Suprapubic skin (tissue), 4 donors: ENCODE measurements at regions not wholly inside any gene's neighbourhood (a gene's known extent, or its start where the extent isn't known, plus 50 kb on each side); places are given as distances from the start of the nearest gene placed in this dataset.

Experiments
- DNase-seq, 2 donors: peaks; one replicate each; pipeline ENCODE4 v3.0.0-alpha.2; 2019; ENCODE audit warnings: low spot score in 2 of 2
- H3K27ac ChIP-seq: fragments of 200-600 bp; sonication (generic); one replicate; pipeline ENCODE4 v1.5.1; 2019
- H3K27me3 ChIP-seq: fragments of 200-600 bp; sonication (generic); one replicate; pipeline ENCODE4 v1.5.1; 2019
- H3K36me3 ChIP-seq: fragments of 200-600 bp; sonication (generic); one replicate; pipeline ENCODE4 v1.5.1; 2019
- H3K4me1 ChIP-seq: fragments of 200-600 bp; sonication (generic); one replicate; pipeline ENCODE4 v1.5.1; 2019
- H3K4me3 ChIP-seq: fragments of 200-600 bp; sonication (generic); one replicate; pipeline ENCODE4 v1.5.1; 2019; ENCODE audit warnings: mild to moderate bottlenecking
- H3K9me3 ChIP-seq: fragments of 200-600 bp; sonication (generic); one replicate; pipeline ENCODE4 v1.5.1; 2019
- CTCF ChIP-seq, 2 donors: fragments of 200-600 bp in 1 of 2; fragments of 450-650 bp in 1 of 2; sonication (generic) in 1 of 2; IDR thresholded peaks; one replicate each; pipeline ENCODE4 v1.5.1; 2016 to 2019; ENCODE audit warnings: antibody characterized with exemption in 2 of 2, mild to moderate bottlenecking in 1 of 2, moderate library complexity in 1 of 2
- EP300 ChIP-seq: sonication (generic); formaldehyde crosslinking; IDR thresholded peaks from one replicate; pipeline ENCODE4 v1.6.1; 2017; ENCODE audit warnings: antibody characterized with exemption
- POLR2A ChIP-seq, 2 donors: fragments of 450-650 bp; IDR thresholded peaks; one replicate each; pipeline ENCODE4 v1.6.1; 2017; ENCODE audit warnings: antibody characterized with exemption in 2 of 2, mild to moderate bottlenecking in 2 of 2, moderate library complexity in 2 of 2
- POLR2AphosphoS5 ChIP-seq, 3 donors: sonication (generic); formaldehyde crosslinking; IDR thresholded peaks; one replicate each; pipeline ENCODE4 v1.6.1; 2017; ENCODE audit warnings: antibody characterized with exemption in 3 of 3
- WGBS: methylation state at CpG from one replicate; pipeline ENCODE4 v1.1.5; 2018; 5-methylcytosine and 5-hydroxymethylcytosine counted together

- Histone ChIP-seq H3K27me3 (no peaks in the 10 kb centered on the region), H3K4me3 (no peak overlapping the region), H3K36me3 (no peaks in the 10 kb centered on the region), H3K9me3 (no peaks in the 10 kb centered on the region), H3K27ac (no peak overlapping the region), H3K4me1 (peaks cover 5% of the 10 kb centered on the region)
- TF ChIP-seq POLR2AphosphoS5 (IDR thresholded peaks at IDR 0.05) (no peak), EP300 (no peak), POLR2A (IDR thresholded peaks at IDR 0.05) (no peak), CTCF (IDR thresholded peaks at IDR 0.05) (no peak)
- DNase-seq = no peak
Measured at GRCh38 chr5:58258984-58259684, 200.8 kb downstream of the PLK2 start.

- H3K9me3 ChIP-seq = no peaks in the 10 kb centered on the region
- WGBS = 92% methylated on average over 2 of the region's 2 CpGs
Measured at GRCh38 chr5:58255970-58256369, 203.9 kb downstream of the PLK2 start.

GRCh38 chr5:58255386-58255785 lies 204.5 kb downstream of the PLK2 start:
- TF ChIP-seq POLR2A (IDR thresholded peaks at IDR 0.05) = no peak
- TF ChIP-seq CTCF (IDR thresholded peaks at IDR 0.05) = no peak
- H3K9me3 ChIP-seq = no peaks in the 10 kb centered on the region
- no peak overlapping the region for H3K27ac ChIP-seq
- H3K4me1 ChIP-seq = peaks cover 5% of the 10 kb centered on the region
- no peaks in the 10 kb centered on the region for H3K27me3 ChIP-seq
- H3K4me3 ChIP-seq = no peak overlapping the region
- WGBS = 98% methylated on average over 1 of the region's 1 CpG
- no peak for DNase-seq
- H3K36me3 ChIP-seq = no peaks in the 10 kb centered on the region

More at GRCh38 chr5:58255970-58256369, 203.9 kb downstream of the PLK2 start:
- H3K27me3 ChIP-seq = no peaks in the 10 kb centered on the region
- H3K36me3 ChIP-seq = no peaks in the 10 kb centered on the region
- peaks cover 5% of the 10 kb centered on the region for H3K4me1 ChIP-seq
- TF ChIP-seq CTCF (IDR thresholded peaks at IDR 0.05) = no peak
- TF ChIP-seq EP300 = no peak
- TF ChIP-seq POLR2A (IDR thresholded peaks at IDR 0.05) = no peak
- TF ChIP-seq POLR2AphosphoS5 (IDR thresholded peaks at IDR 0.05) = no peak
- DNase-seq = no peak
- no peak overlapping the region for H3K27ac ChIP-seq
- H3K4me3 ChIP-seq = no peak overlapping the region

DNA sequence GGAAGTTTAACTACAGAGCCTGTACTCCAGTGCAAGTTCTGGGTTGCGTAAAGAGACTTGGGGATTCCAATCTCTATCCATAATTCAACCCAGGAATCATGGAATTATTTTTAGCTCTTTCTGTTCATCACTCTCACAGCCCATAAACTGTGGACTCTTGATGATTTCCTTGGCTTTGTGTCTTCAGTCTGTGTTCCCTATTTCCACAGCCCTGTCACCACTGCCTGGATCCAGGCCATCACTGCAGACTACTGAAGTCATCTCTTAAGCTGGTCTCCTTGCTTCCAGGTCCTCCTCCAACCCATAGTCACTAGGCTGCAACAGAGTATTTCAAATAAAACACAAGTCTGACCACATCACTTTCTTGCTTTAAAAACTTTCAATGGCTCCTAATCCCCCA lies 211.7 kb downstream of the PLK2 start:
- no peaks in the 10 kb centered on the region for H3K4me1 ChIP-seq
- H3K4me3 ChIP-seq = no peak overlapping the region
- no peaks in the 10 kb centered on the region for H3K9me3 ChIP-seq
- no peak for DNase-seq
- H3K36me3 ChIP-seq = no peaks in the 10 kb centered on the region
- TF ChIP-seq EP300 (no peak), POLR2A (IDR thresholded peaks at IDR 0.05) (no peak), CTCF (IDR thresholded peaks at IDR 0.05) (no peak), POLR2AphosphoS5 (IDR thresholded peaks at IDR 0.05) (no peak)
- H3K27me3 ChIP-seq = no peaks in the 10 kb centered on the region
- H3K27ac ChIP-seq = no peak overlapping the region
- 81% methylated on average over 1 of the region's 1 CpG for WGBS

DNA sequence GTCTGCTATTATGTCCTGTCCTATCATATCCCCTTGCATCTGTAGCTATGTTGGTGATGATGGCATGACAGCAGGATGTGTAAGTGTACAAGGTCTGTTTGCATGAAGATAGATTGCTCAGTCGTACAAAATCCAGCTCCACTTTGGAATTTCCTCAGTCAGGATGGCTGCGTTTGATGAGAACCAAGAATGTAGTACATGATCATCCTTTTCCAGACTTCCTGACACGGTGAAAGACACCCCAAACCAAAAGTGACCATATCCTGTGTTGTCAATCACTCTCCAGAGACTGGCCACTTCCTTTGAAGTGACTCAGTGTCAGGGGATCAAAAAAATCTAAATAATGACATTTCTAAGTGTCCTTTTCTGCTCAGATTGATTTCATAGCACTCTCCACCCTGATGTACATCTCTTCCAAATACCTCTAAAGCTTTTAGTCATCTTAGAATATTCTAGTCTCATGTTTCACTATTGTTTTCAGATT lies 213.4 kb downstream of the PLK2 start:
- no peak for DNase-seq
- WGBS = 85% methylated on average over 3 of the region's 3 CpGs
- Histone ChIP-seq H3K27me3 (no peaks in the 10 kb centered on the region), H3K9me3 (no peaks in the 10 kb centered on the region), H3K36me3 (no peaks in the 10 kb centered on the region), H3K4me1 (no peaks in the 10 kb centered on the region), H3K4me3 (no peak overlapping the region), H3K27ac (no peak overlapping the region)
- TF ChIP-seq CTCF (IDR thresholded peaks at IDR 0.05) (no peak), EP300 (no peak)
